ENCODE measurements at regions not wholly inside any gene's neighbourhood (a gene's known extent, or its start where the extent isn't known, plus 50 kb on each side); places are given as distances from the start of the nearest gene placed in this dataset.
"Not testable (repeated sequence)": the region's sequence is repeated elsewhere in the genome, so short reads cannot be mapped to it uniquely, and the experiment has no call there.

GRCh38 chr4:8964201-8964788 lies 92.7 kb upstream of the HMX1 start:
- not testable (repeated sequence) for H2BK15ac ChIP-seq (ENCODE audit: low read depth, low read length); H3K27ac Mint-ChIP-seq; H3K14ac ChIP-seq (ENCODE audit: insufficient read depth, low read length); H4K8ac ChIP-seq (replicated peaks; ENCODE audit: insufficient read length, low read depth, low read length); H4K5ac ChIP-seq (ENCODE audit: insufficient read length, low read depth, low read length); H3K23ac ChIP-seq (ENCODE audit: insufficient read length, low read depth, low read length); H3K4me1 ChIP-seq (ENCODE audit: insufficient read depth, low read length); H2BK20ac ChIP-seq (ENCODE audit: low read depth, low read length, poor library complexity, severe bottlenecking); H3K23me2 ChIP-seq (ENCODE audit: insufficient read length, low read depth, low read length, poor library complexity, severe bottlenecking); H3K79me1 ChIP-seq (ENCODE audit: insufficient read depth, low read depth, low read length, poor library complexity, severe bottlenecking); H4K20me1 ChIP-seq (ENCODE audit: control insufficient read depth, insufficient read depth, insufficient read length); H3K36me3 Mint-ChIP-seq (ENCODE audit: insufficient read depth in 1 of 3, low read depth in 3 of 3); H2BK5ac ChIP-seq (ENCODE audit: insufficient read length, low read length); H3K4me2 ChIP-seq (ENCODE audit: insufficient read depth, insufficient read length, low read length); H2BK120ac ChIP-seq (ENCODE audit: low read depth, low read length, poor library complexity, severe bottlenecking); H2AK5ac ChIP-seq (ENCODE audit: insufficient read length, low read length); H3K4me1 Mint-ChIP-seq; H3K18ac ChIP-seq (ENCODE audit: insufficient read length, low read depth, low read length); H3K56ac ChIP-seq (ENCODE audit: insufficient read length, low read depth, low read length); H3T11ph ChIP-seq (ENCODE audit: low read length); H3K27ac ChIP-seq (ENCODE audit: insufficient read length, low read depth, low read length); H3K27me3 ChIP-seq (ENCODE audit: insufficient read depth, low read length); H2AFZ ChIP-seq (ENCODE audit: low read length); H3K79me2 ChIP-seq (ENCODE audit: insufficient read depth, low read length); H2BK12ac ChIP-seq (ENCODE audit: insufficient read length, low read depth, low read length); H3K9ac ChIP-seq (ENCODE audit: extremely low read depth, insufficient read length, low read length); H3K9me3 ChIP-seq (ENCODE audit: control insufficient read depth, low read depth, low read length); H4K91ac ChIP-seq (ENCODE audit: insufficient read length, low read depth, low read length); H3K4ac ChIP-seq (ENCODE audit: low read depth, low read length)
- Mint-ChIP-seq H3K4me3 (peak overlapping the region; percentile 29 to 73), H3K27me3 (ENCODE audit: low read depth) (peaks cover 43% of the 10 kb centered on the region), H3K9me3 (peaks cover 9 to 43% of the 10 kb centered on the region in 2 experiments)
- peak; percentile 55 for DNase-seq
- WGBS (ENCODE audit: extremely low coverage, insufficient read length, low lambda C conversion rate): no CpG with 5 or more reads among the region's 40 CpGs

- not testable (repeated sequence) for H3K36me3 Mint-ChIP-seq (ENCODE audit: insufficient read depth in 1 of 3, low read depth in 3 of 3); H3K27me3 ChIP-seq (ENCODE audit: insufficient read depth, low read length); H3K18ac ChIP-seq (ENCODE audit: insufficient read length, low read depth, low read length); H3T11ph ChIP-seq (ENCODE audit: low read length); H2AK5ac ChIP-seq (ENCODE audit: insufficient read length, low read length); H4K8ac ChIP-seq (replicated peaks; ENCODE audit: insufficient read length, low read depth, low read length); H2BK5ac ChIP-seq (ENCODE audit: insufficient read length, low read length); H3K27ac ChIP-seq (ENCODE audit: insufficient read length, low read depth, low read length); H2BK120ac ChIP-seq (ENCODE audit: low read depth, low read length, poor library complexity, severe bottlenecking); H3K9ac ChIP-seq (ENCODE audit: extremely low read depth, insufficient read length, low read length); H2BK20ac ChIP-seq (ENCODE audit: low read depth, low read length, poor library complexity, severe bottlenecking); H3K23ac ChIP-seq (ENCODE audit: insufficient read length, low read depth, low read length); H3K79me1 ChIP-seq (ENCODE audit: insufficient read depth, low read depth, low read length, poor library complexity, severe bottlenecking); H3K27ac Mint-ChIP-seq; H3K4me2 ChIP-seq (ENCODE audit: insufficient read depth, insufficient read length, low read length); H3K79me2 ChIP-seq (ENCODE audit: insufficient read depth, low read length); H3K23me2 ChIP-seq (ENCODE audit: insufficient read length, low read depth, low read length, poor library complexity, severe bottlenecking); H3K14ac ChIP-seq (ENCODE audit: insufficient read depth, low read length); H4K20me1 ChIP-seq (ENCODE audit: control insufficient read depth, insufficient read depth, insufficient read length); H3K9me3 ChIP-seq (ENCODE audit: control insufficient read depth, low read depth, low read length); H2BK12ac ChIP-seq (ENCODE audit: insufficient read length, low read depth, low read length); H4K91ac ChIP-seq (ENCODE audit: insufficient read length, low read depth, low read length); H3K4ac ChIP-seq (ENCODE audit: low read depth, low read length); H2BK15ac ChIP-seq (ENCODE audit: low read depth, low read length); H2AFZ ChIP-seq (ENCODE audit: low read length); H3K56ac ChIP-seq (ENCODE audit: insufficient read length, low read depth, low read length); H3K4me1 ChIP-seq (ENCODE audit: insufficient read depth, low read length); H3K4me1 Mint-ChIP-seq; H4K5ac ChIP-seq (ENCODE audit: insufficient read length, low read depth, low read length)
- peak; percentile 36 for DNase-seq
- H3K9me3 Mint-ChIP-seq: peaks cover 11 to 47% of the 10 kb centered on the region in 2 experiments
- H3K27me3 Mint-ChIP-seq (ENCODE audit: low read depth): peaks cover 43% of the 10 kb centered on the region
- WGBS (ENCODE audit: extremely low coverage, insufficient read length, low lambda C conversion rate): no CpG with 5 or more reads among the region's 41 CpGs
- peak overlapping the region; percentile 31 to 70; a peak in 3 of 5 replicates for H3K4me3 Mint-ChIP-seq
Observed at GRCh38 chr4:8963533-8963932, 91.9 kb upstream of the HMX1 start.

Measured in H9 (cell line).